Neuronal stem cell (in vitro differentiated cells): ENCODE measurements at regions not wholly inside any gene's neighbourhood (a gene's known extent, or its start where the extent isn't known, plus 50 kb on each side); places are given as distances from the start of the nearest gene placed in this dataset.

Experiments used
- DNase-seq: peaks from one replicate; pipeline ENCODE4 v3.0.0-alpha.2; 2013; ENCODE audit warnings: low spot score
- H2AFZ ChIP-seq: one replicate; pipeline ENCODE4 v1.6.1; 2013; ENCODE audit warnings: mild to moderate bottlenecking, low read length, inconsistent platforms
- H2AK5ac ChIP-seq: 2 replicates; pipeline ENCODE4 v1.6.1; 2013; ENCODE audit warnings: low read depth, mild to moderate bottlenecking, inconsistent platforms, low read length, moderate library complexity, mixed read lengths
- H2BK120ac ChIP-seq: 2 replicates; pipeline ENCODE4 v1.6.1; 2013; ENCODE audit warnings: low read depth, mild to moderate bottlenecking, inconsistent platforms, low read length, moderate library complexity, mixed read lengths
- H2BK12ac ChIP-seq: one replicate; pipeline ENCODE4 v1.6.1; 2013; ENCODE audit warnings: low read length, inconsistent platforms
- H2BK15ac ChIP-seq: 2 replicates; pipeline ENCODE4 v1.6.1; 2013; ENCODE audit warnings: mild to moderate bottlenecking, low read length, inconsistent platforms, mixed read lengths
- H2BK5ac ChIP-seq: one replicate; pipeline ENCODE4 v1.6.1; 2013; ENCODE audit warnings: inconsistent platforms, mild to moderate bottlenecking, low read length, moderate library complexity
- H3K14ac ChIP-seq: one replicate; pipeline ENCODE4 v1.6.1; 2013; ENCODE audit warnings: low read length, inconsistent platforms
- H3K18ac ChIP-seq: 2 replicates; pipeline ENCODE4 v1.6.1; 2013; ENCODE audit warnings: low read length, inconsistent platforms
- H3K23ac ChIP-seq: 2 replicates; pipeline ENCODE4 v1.6.1; 2013; ENCODE audit warnings: low read depth, mild to moderate bottlenecking, mixed read lengths, low read length, inconsistent platforms; ENCODE audit not compliant: poor library complexity
- H3K27ac ChIP-seq: replicated peaks from 3 replicates; pipeline ENCODE4 v1.5.1; 2013; ENCODE audit warnings: low read length, inconsistent platforms
- H3K27me3 ChIP-seq, 3 experiments: 2 replicates each; pipeline ENCODE4 v1.6.1; 2013; ENCODE audit warnings: low read length in 3 of 3, mild to moderate bottlenecking in 2 of 3, inconsistent platforms in 1 of 3, low read depth in 1 of 3, mixed read lengths in 1 of 3, moderate library complexity in 1 of 3; ENCODE audit not compliant: control insufficient read depth in 3 of 3, insufficient read depth in 3 of 3
- H3K36me3 ChIP-seq, 2 donors: replicated peaks in 1 of 2; 2 replicates each; pipeline ENCODE4 v1.6.1; 2013; ENCODE audit warnings: low read length in 2 of 2; ENCODE audit not compliant: control insufficient read depth in 2 of 2, insufficient read depth in 2 of 2
- H3K4ac ChIP-seq: 2 replicates; pipeline ENCODE4 v1.6.1; 2013; ENCODE audit warnings: inconsistent platforms, mild to moderate bottlenecking, low read length, moderate library complexity
- H3K4me1 ChIP-seq, 2 donors: 1 replicate in 1 of 2; 2 replicates in 1 of 2; pipeline ENCODE4 v1.6.1; 2013; ENCODE audit warnings: low read length in 2 of 2, low read depth in 1 of 2; ENCODE audit not compliant: control insufficient read depth in 2 of 2, insufficient read depth in 1 of 2
- H3K4me2 ChIP-seq: one replicate; pipeline ENCODE4 v1.6.1; 2013; ENCODE audit warnings: mild to moderate bottlenecking, low read length, inconsistent platforms; ENCODE audit not compliant: insufficient read depth, poor library complexity, severe bottlenecking
- H3K4me3 ChIP-seq, 2 donors: 2 replicates each; pipeline ENCODE4 v1.5.1; 2013; ENCODE audit warnings: low read length in 2 of 2, mild to moderate bottlenecking in 2 of 2, inconsistent platforms in 1 of 2, moderate library complexity in 1 of 2
- H3K79me1 ChIP-seq: one replicate; pipeline ENCODE4 v1.6.1; 2013; ENCODE audit warnings: low read depth, mild to moderate bottlenecking, inconsistent platforms, low read length, moderate library complexity
- H3K9ac ChIP-seq: one replicate; pipeline ENCODE4 v1.6.1; 2013; ENCODE audit warnings: mild to moderate bottlenecking, low read depth, low read length, inconsistent platforms; ENCODE audit not compliant: poor library complexity
- H3K9me3 ChIP-seq, 2 donors: replicated peaks in 1 of 2; 2 replicates each; pipeline versions ENCODE3 to v1.6.1; 2013; ENCODE audit warnings: low read length in 2 of 2, mild to moderate bottlenecking in 2 of 2, inconsistent platforms in 1 of 2, low read depth in 1 of 2, mixed read lengths in 1 of 2, moderate library complexity in 1 of 2; ENCODE audit not compliant: control insufficient read depth in 2 of 2, insufficient read depth in 1 of 2
- H4K8ac ChIP-seq: one replicate; pipeline ENCODE4 v1.6.1; 2013; ENCODE audit warnings: low read depth, mild to moderate bottlenecking, inconsistent platforms, low read length, moderate library complexity
- H4K91ac ChIP-seq: one replicate; pipeline ENCODE4 v1.6.1; 2013; ENCODE audit warnings: low read length, low read depth, mild to moderate bottlenecking, inconsistent platforms; ENCODE audit not compliant: poor library complexity
- WGBS, 2 donors: extraction: QIAGEN DNeasy Blood & Tissue Kit; methylation state at CpG; one replicate each; pipeline ENCODE4 v1.1.7; 2013; ENCODE audit warnings: missing lambda C conversion rate in 2 of 2, mixed read lengths in 1 of 2; ENCODE audit not compliant: insufficient read length in 2 of 2, insufficient replicate concordance in 1 of 2; ENCODE audit errors: extremely low coverage in 2 of 2; 5-methylcytosine and 5-hydroxymethylcytosine counted together

GRCh38 chr4:32645653-32646052, 1925.5 kb downstream of the PCDH7 start:
- no peak overlapping the region for H2BK12ac ChIP-seq
- no peak overlapping the region for H4K8ac ChIP-seq
- H3K9me3 ChIP-seq: no peaks in the 10 kb centered on the region
- H3K4ac ChIP-seq: no peak overlapping the region
- no peak overlapping the region for H3K9ac ChIP-seq
- H3K4me1 ChIP-seq: no peaks in the 10 kb centered on the region
- H2BK5ac ChIP-seq: no peak overlapping the region
- H2BK120ac ChIP-seq: no peak overlapping the region
- no peak overlapping the region for H4K91ac ChIP-seq
- H3K27ac ChIP-seq: no peak overlapping the region
- no peak for DNase-seq
- no peaks in the 10 kb centered on the region for H3K27me3 ChIP-seq
- no peak overlapping the region for H2AK5ac ChIP-seq
- H3K4me2 ChIP-seq: no peak overlapping the region
- no peak overlapping the region for H3K4me3 ChIP-seq
- no peak overlapping the region for H2AFZ ChIP-seq
- WGBS, 2 donors: no CpG with 5 or more reads among the region's 6 CpGs
- H3K14ac ChIP-seq: no peak overlapping the region
- no peak overlapping the region for H2BK15ac ChIP-seq
- H3K79me1 ChIP-seq: no peaks in the 10 kb centered on the region
- H3K18ac ChIP-seq: no peak overlapping the region
- no peaks in the 10 kb centered on the region for H3K36me3 ChIP-seq
- H3K23ac ChIP-seq: no peak overlapping the region

GRCh38 chr4:32658019-32658418, 1937.8 kb downstream of the PCDH7 start:
- Histone ChIP-seq H3K4me1 (peaks cover 0 to 5% of the 10 kb centered on the region in 2 donors), H3K4ac (no peak overlapping the region), H3K9ac (no peak overlapping the region), H3K23ac (no peak overlapping the region), H2BK12ac (no peak overlapping the region), H2AFZ (peak overlapping the region; percentile 67), H3K4me2 (no peak overlapping the region), H2AK5ac (no peak overlapping the region), H4K8ac (peak overlapping the region; percentile 68), H3K27me3 (no peaks in the 10 kb centered on the region), H3K14ac (no peak overlapping the region), H4K91ac (no peak overlapping the region), H3K36me3 (no peaks in the 10 kb centered on the region), H3K27ac (no peak overlapping the region), H3K9me3 (no peaks in the 10 kb centered on the region), H3K79me1 (no peaks in the 10 kb centered on the region), H3K18ac (no peak overlapping the region), H3K4me3 (no peak overlapping the region), H2BK5ac (no peak overlapping the region), H2BK120ac (no peak overlapping the region), H2BK15ac (no peak overlapping the region)
- no peak for DNase-seq
- no CpG with 5 or more reads among the region's 3 CpGs for WGBS, 2 donors

- Histone ChIP-seq H2AFZ (no peak overlapping the region), H3K4me1 (peaks cover 0 to 5% of the 10 kb centered on the region in 2 donors), H3K27ac (no peak overlapping the region), H2BK12ac (no peak overlapping the region), H4K8ac (no peak overlapping the region), H2BK15ac (no peak overlapping the region), H3K9me3 (no peaks in the 10 kb centered on the region), H3K4ac (no peak overlapping the region), H3K14ac (no peak overlapping the region), H3K4me3 (no peak overlapping the region), H3K9ac (no peak overlapping the region), H4K91ac (no peak overlapping the region), H3K27me3 (no peaks in the 10 kb centered on the region), H3K36me3 (no peaks in the 10 kb centered on the region), H3K23ac (no peak overlapping the region), H3K18ac (no peak overlapping the region), H3K4me2 (no peak overlapping the region), H2AK5ac (no peak overlapping the region), H2BK120ac (no peak overlapping the region), H3K79me1 (no peaks in the 10 kb centered on the region), H2BK5ac (no peak overlapping the region)
- WGBS, 2 donors: no CpG with 5 or more reads among the region's 3 CpGs
- no peak for DNase-seq
These were observed 1941.1 kb downstream of the PCDH7 start for GRCh38 chr4:32661229-32661628.

GRCh38 chr4:32662803-32663202, 1942.6 kb downstream of the PCDH7 start:
- WGBS, 2 donors: no CpG with 5 or more reads among the region's 2 CpGs
- no peak for DNase-seq
- Histone ChIP-seq H3K4me3 (no peak overlapping the region), H3K4me2 (no peak overlapping the region), H2BK120ac (no peak overlapping the region), H4K91ac (no peak overlapping the region), H3K27ac (no peak overlapping the region), H2AK5ac (no peak overlapping the region), H3K4me1 (peaks cover 0 to 4% of the 10 kb centered on the region in 2 donors), H3K9ac (no peak overlapping the region), H3K79me1 (no peaks in the 10 kb centered on the region), H3K4ac (no peak overlapping the region), H2AFZ (no peak overlapping the region), H3K9me3 (no peaks in the 10 kb centered on the region), H3K36me3 (no peaks in the 10 kb centered on the region), H3K18ac (no peak overlapping the region), H4K8ac (no peak overlapping the region), H2BK5ac (no peak overlapping the region), H2BK15ac (no peak overlapping the region), H3K14ac (no peak overlapping the region), H2BK12ac (no peak overlapping the region), H3K23ac (no peak overlapping the region), H3K27me3 (no peaks in the 10 kb centered on the region)
